H7 (cell line): ENCODE measurements at regions not wholly inside any gene's neighbourhood (a gene's known extent, or its start where the extent isn't known, plus 50 kb on each side); places are given as distances from the start of the nearest gene placed in this dataset.

Experiments used
- DNase-seq: peaks from one replicate; pipeline ENCODE4 v3.0.0; 2012
- H3K27me3 ChIP-seq: 2 replicates; pipeline ENCODE4 v1.6.0; 2011; ENCODE audit warnings: mild to moderate bottlenecking, low read length; ENCODE audit not compliant: control insufficient read depth, insufficient read depth
- H3K36me3 ChIP-seq: replicated peaks from 2 replicates; pipeline ENCODE4 v1.5.1; 2011; ENCODE audit warnings: low read length; ENCODE audit not compliant: control insufficient read depth, insufficient read depth
- H3K4me3 ChIP-seq: 2 replicates; pipeline ENCODE4 v1.5.1; 2011; ENCODE audit warnings: low read depth, mild to moderate bottlenecking, control low read depth, low read length, moderate library complexity; ENCODE audit not compliant: insufficient read depth

DNA sequence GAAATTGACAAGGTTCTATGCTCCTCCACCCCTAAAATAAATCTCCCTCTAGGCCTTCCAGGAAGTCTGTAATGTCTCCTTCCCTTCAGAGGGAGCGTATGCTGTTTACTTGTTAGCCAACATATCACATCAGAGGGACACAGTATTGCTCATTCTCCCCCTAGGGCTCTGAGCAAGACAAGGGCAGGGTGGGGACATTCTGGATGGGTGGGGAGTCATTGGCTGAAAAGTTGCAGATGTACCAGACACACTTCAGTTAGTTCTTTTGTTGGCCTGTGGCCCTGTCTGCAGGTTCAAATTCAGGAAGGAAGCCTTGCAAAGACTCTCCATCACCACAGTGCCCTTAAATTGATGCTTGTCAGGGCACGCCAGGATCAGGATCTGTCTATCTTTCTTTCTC lies 106.3 kb upstream of the TEX13D start:
- H3K36me3 ChIP-seq: no peaks in the 10 kb centered on the region
- H3K27me3 ChIP-seq: no peaks in the 10 kb centered on the region
- no peak overlapping the region for H3K4me3 ChIP-seq
- no peak for DNase-seq

DNA sequence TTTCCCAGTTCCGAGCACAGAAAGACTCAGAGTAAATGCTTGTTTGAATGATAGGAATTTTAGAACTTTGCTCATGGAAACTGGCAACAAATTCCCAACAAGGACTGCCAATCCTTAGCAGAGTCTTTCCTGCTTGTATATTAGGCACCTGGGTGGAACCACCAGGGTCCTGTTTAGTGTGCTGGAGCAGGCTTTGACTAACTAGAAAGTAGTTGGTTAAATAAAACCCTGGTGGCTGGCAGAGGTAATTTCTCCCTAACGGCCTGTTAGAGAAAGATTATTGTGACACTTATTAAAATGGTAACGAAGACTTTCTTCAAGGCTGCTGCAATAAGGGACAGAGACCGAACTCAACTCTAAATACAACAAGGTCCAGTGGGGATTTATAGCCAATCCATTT lies 103.6 kb upstream of the TEX13D start:
- no peaks in the 10 kb centered on the region for H3K36me3 ChIP-seq
- DNase-seq: no peak
- no peak overlapping the region for H3K4me3 ChIP-seq
- no peaks in the 10 kb centered on the region for H3K27me3 ChIP-seq

DNA sequence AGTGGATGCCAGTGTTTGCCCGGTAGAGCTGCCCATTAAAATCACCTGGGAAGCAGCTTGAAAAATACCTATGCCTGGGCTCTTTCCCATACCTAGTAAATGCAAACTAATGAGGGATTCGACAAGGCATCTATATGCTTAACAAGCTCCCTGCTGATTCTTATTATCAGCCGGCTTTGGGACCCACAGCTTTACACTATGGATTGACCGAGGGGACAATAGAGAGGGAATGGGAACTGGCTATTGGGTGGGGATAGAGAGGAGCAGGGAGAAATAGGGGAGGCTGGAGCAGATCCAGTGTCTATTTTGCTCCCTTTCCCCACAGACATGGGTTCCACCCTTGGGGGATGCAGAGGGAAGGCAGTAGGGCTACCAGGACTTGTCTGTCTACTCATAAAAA lies 103.1 kb upstream of the TEX13D start:
- H3K4me3 ChIP-seq: no peak overlapping the region
- H3K27me3 ChIP-seq: no peaks in the 10 kb centered on the region
- no peaks in the 10 kb centered on the region for H3K36me3 ChIP-seq
- DNase-seq: no peak

DNA sequence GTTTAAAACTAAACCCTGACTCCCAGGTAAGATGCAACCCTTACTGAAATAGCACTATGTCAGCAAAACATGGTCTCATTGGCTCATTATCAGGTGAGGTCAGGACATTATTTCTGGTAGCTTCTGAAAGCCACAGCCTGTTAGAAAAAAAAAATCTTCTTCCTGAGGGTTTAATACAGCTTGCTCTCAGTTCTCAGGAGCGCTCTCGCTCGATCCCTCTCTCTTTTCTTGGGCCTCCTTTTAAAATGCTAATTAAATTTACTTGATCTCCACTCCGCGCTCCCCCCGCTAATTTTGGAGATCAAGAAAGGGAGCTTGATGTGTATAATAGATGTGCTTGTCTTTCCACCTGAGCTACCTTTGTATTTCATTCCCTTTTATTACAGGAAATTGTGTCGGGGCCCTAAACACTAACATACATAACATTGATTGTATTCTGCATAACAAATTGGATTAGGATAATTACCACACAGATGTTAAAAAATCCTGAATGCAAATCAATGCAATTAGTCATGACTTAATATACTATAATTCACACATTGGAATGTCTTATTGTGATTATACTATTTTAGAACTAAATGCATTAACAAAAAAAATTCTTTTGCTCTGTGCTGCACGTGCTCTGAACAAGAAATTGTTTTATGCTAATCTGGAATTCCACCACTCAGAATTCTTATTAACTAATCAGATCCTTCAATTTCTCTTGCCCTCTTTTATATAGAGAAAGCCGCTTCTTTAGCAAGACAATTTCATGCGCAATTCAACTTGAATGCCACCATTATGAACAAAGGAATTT lies 101.6 kb upstream of the TEX13D start:
- Histone ChIP-seq H3K36me3 (no peaks in the 10 kb centered on the region), H3K4me3 (no peak overlapping the region), H3K27me3 (no peaks in the 10 kb centered on the region)
- no peak for DNase-seq

DNA sequence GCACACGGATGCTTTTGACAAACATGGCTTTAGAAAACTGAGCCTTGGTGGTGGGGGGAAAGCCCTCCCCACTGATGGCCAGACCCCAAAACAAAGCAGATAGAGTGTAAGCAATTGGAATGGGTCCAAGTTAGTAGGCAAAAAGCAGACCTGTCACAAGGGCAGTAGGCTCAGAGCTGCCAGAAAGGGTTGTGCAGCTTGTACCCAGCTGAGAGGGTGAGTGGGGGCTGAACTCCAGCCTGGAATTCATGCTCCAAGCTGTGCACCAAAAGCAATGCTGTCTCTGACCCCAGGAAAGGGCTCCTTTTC lies 101.1 kb upstream of the TEX13D start:
- no peak for DNase-seq
- Histone ChIP-seq H3K4me3 (no peak overlapping the region), H3K27me3 (no peaks in the 10 kb centered on the region)

DNA sequence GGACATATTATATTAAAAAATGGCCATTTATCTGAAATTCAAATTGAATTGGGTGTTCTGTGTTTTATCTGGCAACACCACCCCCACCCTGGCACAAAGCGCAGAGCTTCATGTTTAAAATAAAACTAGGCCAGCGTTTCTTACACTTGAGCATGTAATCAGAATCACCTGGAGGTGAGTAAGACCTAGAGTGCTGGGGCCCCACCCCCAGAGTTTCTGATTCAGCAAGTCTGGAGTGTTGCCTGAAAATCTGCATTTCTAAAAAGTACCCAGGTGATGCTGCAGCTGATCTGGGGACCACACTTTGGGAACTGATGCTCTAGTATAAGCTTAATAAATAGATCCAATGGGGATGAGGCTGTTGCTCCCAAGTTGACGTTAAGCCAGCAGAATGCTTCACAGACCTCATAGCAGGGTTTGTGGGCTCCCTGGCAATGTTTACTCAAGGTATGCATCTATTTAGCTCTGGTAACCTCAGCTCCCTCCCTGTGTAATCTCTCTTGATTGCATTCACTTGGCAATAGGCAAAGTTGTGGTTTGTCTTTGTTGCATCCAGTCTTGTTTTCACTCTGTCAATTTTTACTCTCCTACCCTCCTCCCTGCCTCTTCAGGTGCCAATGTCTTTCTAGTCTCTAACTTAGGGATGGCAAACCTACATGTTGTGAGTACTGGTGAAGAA lies 99.8 kb upstream of the TEX13D start:
- DNase-seq: no peak
- Histone ChIP-seq H3K36me3 (no peaks in the 10 kb centered on the region), H3K27me3 (no peaks in the 10 kb centered on the region), H3K4me3 (no peak overlapping the region)

More for the DNA sequence above, 101.1 kb upstream of the TEX13D start:
- no peaks in the 10 kb centered on the region for H3K36me3 ChIP-seq

DNA sequence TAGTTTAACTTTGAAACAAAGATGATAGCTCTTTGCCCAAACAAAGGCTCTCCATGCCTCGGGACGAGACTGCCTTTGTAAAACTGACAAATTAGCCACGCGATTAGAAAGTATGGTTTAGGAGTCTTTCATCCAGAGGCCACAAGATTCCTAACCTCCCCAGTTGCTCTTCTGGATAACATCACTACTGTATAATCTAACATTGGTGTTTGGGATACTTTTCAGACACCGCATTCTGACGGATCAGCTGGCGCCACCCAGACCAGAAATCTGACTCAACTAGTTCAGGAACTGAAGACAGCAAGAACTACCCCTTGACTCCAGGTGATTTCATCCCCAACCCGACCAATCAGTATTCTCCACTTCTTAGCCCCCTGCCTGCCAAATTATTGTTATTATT lies 98.1 kb upstream of the TEX13D start:
- no peak overlapping the region for H3K4me3 ChIP-seq
- no peaks in the 10 kb centered on the region for H3K27me3 ChIP-seq
- H3K36me3 ChIP-seq: no peaks in the 10 kb centered on the region
- DNase-seq: no peak

DNA sequence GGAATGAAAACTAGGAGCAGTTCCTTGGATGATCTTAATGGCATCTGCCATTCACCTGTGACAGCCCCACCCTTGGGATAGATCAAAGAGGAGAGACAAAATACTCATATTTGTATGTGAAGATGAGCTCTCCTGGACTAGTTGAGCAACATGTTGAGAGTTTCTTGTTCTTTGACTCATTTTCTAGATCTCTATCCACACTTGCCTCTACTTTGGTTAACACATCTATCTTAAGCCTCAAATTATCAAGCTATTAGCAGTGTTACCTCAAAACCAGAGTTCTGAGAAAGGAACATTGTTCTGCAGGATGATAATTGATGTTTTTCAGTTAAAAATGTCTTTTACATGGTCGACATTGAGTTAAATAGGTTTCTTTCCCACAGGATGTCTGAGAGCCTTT lies 94.2 kb upstream of the TEX13D start:
- Histone ChIP-seq H3K27me3 (no peaks in the 10 kb centered on the region), H3K4me3 (no peak overlapping the region), H3K36me3 (no peaks in the 10 kb centered on the region)
- no peak for DNase-seq

DNA sequence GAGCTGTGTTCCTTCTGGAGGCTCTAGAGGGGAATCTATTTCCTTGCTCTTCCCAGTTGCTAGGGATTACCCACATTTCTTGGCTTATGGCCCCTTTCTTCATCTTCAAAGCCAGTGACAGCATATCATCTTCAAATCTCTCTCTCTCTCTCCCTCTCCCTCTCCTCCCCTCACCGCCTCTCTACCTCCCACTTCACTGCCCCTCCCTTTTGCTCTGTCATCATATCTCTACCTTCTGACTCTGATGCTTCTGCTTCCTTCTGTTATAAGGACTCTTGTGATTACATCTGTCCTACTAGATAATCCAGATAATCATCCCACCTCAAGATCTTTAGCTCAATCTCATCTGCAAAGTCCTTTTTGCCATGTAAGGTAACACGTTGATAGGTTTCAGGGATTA lies 93.1 kb upstream of the TEX13D start:
- H3K4me3 ChIP-seq: no peak overlapping the region
- no peaks in the 10 kb centered on the region for H3K36me3 ChIP-seq
- no peak for DNase-seq
- H3K27me3 ChIP-seq: no peaks in the 10 kb centered on the region

DNA sequence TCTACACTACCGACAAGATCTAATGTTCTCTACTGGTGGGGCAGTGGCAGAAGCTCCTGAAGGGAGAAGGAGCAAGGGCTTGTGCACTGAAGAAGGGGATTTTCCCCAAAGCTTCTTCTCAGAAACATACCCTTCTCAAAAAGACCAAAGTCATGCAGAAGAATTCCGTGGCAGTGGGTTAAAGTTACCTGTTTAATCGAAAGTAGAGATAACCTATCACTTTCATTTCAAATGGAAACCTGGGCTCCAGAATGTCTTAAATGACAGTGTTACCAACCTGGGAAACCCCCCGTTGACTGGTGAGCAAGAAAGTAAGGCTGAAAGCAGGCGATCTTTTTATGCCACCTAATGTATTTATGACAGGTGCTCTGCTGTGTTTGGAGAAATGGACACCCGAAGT lies 92.5 kb upstream of the TEX13D start:
- no peak for DNase-seq
- Histone ChIP-seq H3K27me3 (no peaks in the 10 kb centered on the region), H3K4me3 (no peak overlapping the region), H3K36me3 (no peaks in the 10 kb centered on the region)

DNA sequence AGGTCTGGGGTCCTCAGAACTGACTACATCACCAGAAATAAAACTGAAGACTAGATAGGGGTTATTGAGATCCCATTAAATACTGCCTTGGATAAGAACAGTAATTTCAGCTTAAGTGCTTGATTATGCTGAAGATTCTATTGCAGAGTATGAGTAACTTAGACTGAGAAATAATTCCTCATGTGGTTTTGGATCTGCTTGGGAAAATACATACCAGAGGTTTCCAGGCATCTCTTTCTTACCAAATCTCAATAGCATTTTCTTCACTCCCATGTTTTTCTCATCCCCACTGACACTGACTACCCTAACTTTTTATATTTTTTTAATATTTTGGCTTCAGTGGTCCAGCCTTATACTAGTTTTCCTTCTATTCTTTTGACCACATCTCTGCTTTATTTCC lies 92.0 kb upstream of the TEX13D start:
- DNase-seq: no peak
- Histone ChIP-seq H3K36me3 (no peaks in the 10 kb centered on the region), H3K27me3 (no peaks in the 10 kb centered on the region), H3K4me3 (no peak overlapping the region)

DNA sequence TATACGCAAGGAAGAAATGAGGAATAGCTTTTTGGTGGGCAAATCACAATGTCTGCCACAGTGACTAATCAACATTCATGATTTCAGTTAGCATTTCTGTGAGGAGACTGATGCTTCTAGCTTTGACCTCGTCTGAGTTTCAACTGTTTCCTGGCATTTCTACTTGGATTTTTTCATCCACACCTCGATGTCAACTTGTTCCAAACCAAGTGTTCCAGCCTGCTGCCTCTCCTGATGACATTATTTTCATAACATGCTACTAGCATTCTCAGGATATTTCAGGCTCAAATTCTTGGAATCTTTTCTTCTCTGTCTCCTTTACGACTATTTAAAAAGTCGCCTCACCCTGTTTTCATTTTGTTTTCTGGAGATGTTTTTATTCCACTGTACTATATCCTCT lies 90.3 kb upstream of the TEX13D start:
- H3K4me3 ChIP-seq: no peak overlapping the region
- no peaks in the 10 kb centered on the region for H3K36me3 ChIP-seq
- no peak for DNase-seq
- H3K27me3 ChIP-seq: no peaks in the 10 kb centered on the region

DNA sequence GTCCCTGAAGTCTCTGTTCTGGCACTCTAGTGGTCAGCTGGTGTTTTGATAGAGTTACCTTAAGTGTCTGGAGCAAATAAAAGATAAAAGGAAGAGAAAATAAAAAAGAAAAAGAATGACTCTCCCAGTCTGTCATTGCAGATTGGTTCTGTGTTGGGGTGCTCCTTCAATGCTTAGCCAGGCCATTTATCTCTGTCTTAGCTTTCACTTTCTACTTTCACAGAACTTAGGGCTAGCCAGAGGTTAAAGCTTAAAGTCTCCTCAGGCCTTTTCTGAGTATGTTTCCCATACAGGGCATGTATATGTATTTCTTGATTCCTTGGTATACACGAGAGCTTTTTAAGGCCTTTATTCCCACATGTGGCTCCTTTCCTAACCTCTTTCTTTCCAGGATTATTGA lies 83.1 kb upstream of the TEX13D start:
- no peak for DNase-seq
- Histone ChIP-seq H3K36me3 (no peaks in the 10 kb centered on the region), H3K4me3 (no peak overlapping the region), H3K27me3 (no peaks in the 10 kb centered on the region)

DNA sequence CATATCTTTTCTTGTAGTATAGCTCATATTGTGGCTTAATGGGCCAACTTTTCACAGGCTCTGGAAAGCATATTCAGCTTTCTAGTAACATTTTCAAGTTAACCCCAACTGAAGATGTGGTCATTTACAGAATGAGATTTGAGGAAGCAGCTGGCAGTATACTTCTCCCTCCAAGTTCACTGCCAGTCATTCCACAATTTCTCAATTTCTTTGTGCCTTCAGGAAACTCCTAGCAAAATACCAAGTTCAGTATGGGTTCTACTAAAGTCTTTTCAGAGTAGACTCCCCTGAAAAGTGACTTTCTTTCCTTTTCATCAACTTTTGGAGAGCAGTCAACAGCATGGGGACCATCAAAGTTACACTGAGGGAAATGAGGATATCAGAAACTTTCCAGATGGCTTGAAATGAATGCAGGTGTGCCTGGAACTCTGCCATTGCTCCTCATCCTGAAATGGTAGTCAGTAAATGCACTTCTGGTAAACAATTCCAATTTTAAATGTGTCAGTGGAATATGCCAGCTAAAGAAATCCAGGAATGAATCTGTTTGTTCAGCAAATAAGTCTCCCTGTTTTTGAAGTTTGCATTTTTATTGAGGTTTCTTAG lies 81.5 kb upstream of the TEX13D start:
- DNase-seq: no peak
- no peaks in the 10 kb centered on the region for H3K36me3 ChIP-seq
- no peaks in the 10 kb centered on the region for H3K27me3 ChIP-seq
- H3K4me3 ChIP-seq: no peak overlapping the region

DNA sequence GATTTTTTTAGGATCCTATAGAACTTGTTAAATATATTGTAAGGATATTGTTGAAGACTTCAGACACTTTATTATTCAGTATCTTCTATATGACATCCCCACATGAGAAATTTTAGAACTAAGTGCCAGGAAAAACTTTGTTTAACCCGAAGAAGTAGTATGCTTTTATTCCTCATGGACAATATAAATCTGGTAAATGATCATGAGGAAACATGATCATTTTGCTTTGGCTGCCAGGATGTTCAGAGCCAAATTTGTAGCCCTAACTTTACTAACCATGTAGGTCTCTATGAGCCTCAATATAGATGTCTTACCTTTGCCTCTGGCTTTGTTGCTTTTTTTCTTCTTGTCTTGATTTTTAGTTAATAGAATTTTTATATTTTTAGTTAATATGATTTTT lies 77.8 kb upstream of the TEX13D start:
- no peaks in the 10 kb centered on the region for H3K36me3 ChIP-seq
- DNase-seq: no peak

More for the DNA sequence above, 77.8 kb upstream of the TEX13D start:
- Histone ChIP-seq H3K27me3 (no peaks in the 10 kb centered on the region), H3K4me3 (no peak overlapping the region)
